Gastroesophageal sphincter (tissue), 4 donors: ENCODE measurements at regions not wholly inside any gene's neighbourhood (a gene's known extent, or its start where the extent isn't known, plus 50 kb on each side); places are given as distances from the start of the nearest gene placed in this dataset.

ENCODE experiments used
- ATAC-seq: fragments of 150-250 bp; one replicate; pipeline ENCODE4 v1.9.1; 2016; ENCODE audit warnings: mild to moderate bottlenecking, moderate library complexity
- H3K27ac ChIP-seq, 4 donors: fragments of 200-600 bp; sonication (generic) in 3 of 4; 1 replicate in 3 of 4; 2 replicates in 1 of 4; pipeline ENCODE4 v1.5.1; 2016 to 2019
- H3K27me3 ChIP-seq: fragments of 200-600 bp; sonication (generic); one replicate; pipeline ENCODE4 v1.5.1; 2019
- H3K36me3 ChIP-seq, 2 donors: fragments of 200-600 bp; sonication (generic); one replicate each; pipeline ENCODE4 v1.5.1; 2019; ENCODE audit warnings: control low read depth in 1 of 2
- H3K4me1 ChIP-seq, 3 donors: fragments of 200-600 bp; sonication (generic); 1 replicate in 2 of 3; 2 replicates in 1 of 3; pipeline ENCODE4 v1.5.1; 2016 to 2019; ENCODE audit warnings: control low read depth in 2 of 3
- H3K4me3 ChIP-seq, 2 donors: fragments of 200-600 bp; sonication (generic); one replicate each; pipeline ENCODE4 v1.5.1; 2019; ENCODE audit warnings: mild to moderate bottlenecking in 1 of 2, moderate library complexity in 1 of 2
- H3K9me3 ChIP-seq, 3 donors: fragments of 200-600 bp; sonication (generic); one replicate each; pipeline ENCODE4 v1.5.1; 2017 to 2019; ENCODE audit warnings: control low read depth in 2 of 3
- EP300 ChIP-seq: sonication (generic); formaldehyde crosslinking; IDR thresholded peaks from one replicate; pipeline ENCODE4 v1.6.1; 2017; ENCODE audit warnings: antibody characterized with exemption, mild to moderate bottlenecking
- POLR2A ChIP-seq, 2 donors: fragments of 450-650 bp; IDR thresholded peaks; one replicate each; pipeline ENCODE4 v1.6.1; 2017; ENCODE audit warnings: antibody characterized with exemption in 2 of 2, mild to moderate bottlenecking in 2 of 2, moderate library complexity in 1 of 2
- POLR2AphosphoS5 ChIP-seq: sonication (generic); formaldehyde crosslinking; IDR thresholded peaks from one replicate; pipeline ENCODE4 v1.6.1; 2017; ENCODE audit warnings: antibody characterized with exemption
- WGBS, 2 donors: methylation state at CpG; one replicate each; pipeline ENCODE4 v1.1.5; 2018; ENCODE audit warnings: low coverage in 1 of 2; 5-methylcytosine and 5-hydroxymethylcytosine counted together
- TF ChIP-seq, protein P1 (sequence below), 4 experiments: fragments of 200-600 bp in 2 of 4; fragments of 450-650 bp in 2 of 4; sonication (generic) in 1 of 4; IDR thresholded peaks; one replicate each; pipeline ENCODE4 v1.5.1; 2017 to 2019; ENCODE audit warnings: antibody characterized with exemption in 4 of 4, mild to moderate bottlenecking in 2 of 4, moderate library complexity in 2 of 4

DNA sequence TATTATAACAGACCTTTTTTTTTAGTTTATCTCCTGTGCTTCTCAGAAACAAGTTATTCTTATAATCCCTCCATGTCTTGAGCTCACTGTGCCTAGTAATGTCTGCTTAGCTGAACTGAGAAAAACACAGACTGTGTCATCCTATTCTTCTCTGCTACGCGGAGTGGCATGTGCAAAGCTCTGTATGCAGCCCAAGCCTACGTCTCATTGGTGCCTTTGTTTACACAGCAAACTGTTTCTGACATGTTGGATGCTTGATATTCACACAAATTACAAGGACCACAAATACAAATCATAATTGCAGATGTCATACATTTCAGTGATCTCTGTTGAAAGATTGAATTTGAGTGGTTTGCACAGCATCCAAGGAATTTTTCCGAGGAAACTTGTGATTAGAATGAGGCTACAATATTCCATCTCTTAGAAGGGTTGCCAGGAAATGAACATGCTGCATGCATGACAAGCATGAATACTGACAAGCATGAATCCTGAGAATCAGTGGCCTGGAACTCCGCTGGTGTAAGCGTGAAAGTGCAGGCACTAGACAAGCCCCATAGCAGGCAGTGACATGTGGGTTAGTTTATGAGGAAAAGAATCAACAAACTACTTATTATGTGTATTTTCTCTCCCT lies 128.4 kb upstream of the SGK1 start:
- Histone ChIP-seq H3K4me3 (no peak overlapping the region), H3K9me3 (no peaks in the 10 kb centered on the region), H3K27ac (no peak overlapping the region), H3K36me3 (no peaks in the 10 kb centered on the region), H3K27me3 (no peaks in the 10 kb centered on the region), H3K4me1 (peaks cover 0 to 18% (median 2%) of the 10 kb centered on the region in 3 donors)
- no peak for ATAC-seq
- WGBS, 2 donors, result 66 to 70% methylated on average over 5 to 6 of the region's 6 CpGs
- TF ChIP-seq POLR2A (IDR thresholded peaks at IDR 0.05) (no peak), POLR2AphosphoS5 (no peak), EP300 (no peak)
- TF ChIP-seq, protein P1, sequence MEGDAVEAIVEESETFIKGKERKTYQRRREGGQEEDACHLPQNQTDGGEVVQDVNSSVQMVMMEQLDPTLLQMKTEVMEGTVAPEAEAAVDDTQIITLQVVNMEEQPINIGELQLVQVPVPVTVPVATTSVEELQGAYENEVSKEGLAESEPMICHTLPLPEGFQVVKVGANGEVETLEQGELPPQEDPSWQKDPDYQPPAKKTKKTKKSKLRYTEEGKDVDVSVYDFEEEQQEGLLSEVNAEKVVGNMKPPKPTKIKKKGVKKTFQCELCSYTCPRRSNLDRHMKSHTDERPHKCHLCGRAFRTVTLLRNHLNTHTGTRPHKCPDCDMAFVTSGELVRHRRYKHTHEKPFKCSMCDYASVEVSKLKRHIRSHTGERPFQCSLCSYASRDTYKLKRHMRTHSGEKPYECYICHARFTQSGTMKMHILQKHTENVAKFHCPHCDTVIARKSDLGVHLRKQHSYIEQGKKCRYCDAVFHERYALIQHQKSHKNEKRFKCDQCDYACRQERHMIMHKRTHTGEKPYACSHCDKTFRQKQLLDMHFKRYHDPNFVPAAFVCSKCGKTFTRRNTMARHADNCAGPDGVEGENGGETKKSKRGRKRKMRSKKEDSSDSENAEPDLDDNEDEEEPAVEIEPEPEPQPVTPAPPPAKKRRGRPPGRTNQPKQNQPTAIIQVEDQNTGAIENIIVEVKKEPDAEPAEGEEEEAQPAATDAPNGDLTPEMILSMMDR (IDR thresholded peaks at IDR 0.05), result no peak

DNA sequence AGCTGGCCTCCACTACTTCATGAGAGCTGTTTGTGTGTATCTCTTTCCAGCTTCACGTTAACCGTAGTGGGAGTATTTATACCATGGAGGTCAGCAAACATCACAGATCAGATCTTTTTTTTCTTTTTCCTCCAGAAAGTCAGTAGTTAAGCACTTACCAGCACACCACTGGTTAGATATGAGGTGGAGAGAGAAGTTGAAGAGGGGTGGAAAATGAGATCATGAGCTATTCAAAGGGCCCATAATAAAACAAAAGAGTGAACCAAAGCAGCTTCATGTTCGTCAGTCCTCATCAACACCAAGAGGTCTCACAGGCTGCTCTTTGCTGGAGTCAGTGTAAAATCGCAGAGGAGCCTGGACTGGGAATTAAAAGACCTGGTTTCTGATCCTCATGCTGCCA lies 125.1 kb upstream of the SGK1 start:
- Histone ChIP-seq H3K4me1 (peaks cover 0 to 15% (median 2%) of the 10 kb centered on the region in 3 donors), H3K4me3 (no peak overlapping the region), H3K27ac (no peak overlapping the region), H3K36me3 (no peaks in the 10 kb centered on the region), H3K9me3 (no peaks in the 10 kb centered on the region), H3K27me3 (no peaks in the 10 kb centered on the region)
- WGBS, 2 donors, result 75 to 76% methylated on average over 2 to 4 of the region's 4 CpGs
- TF ChIP-seq EP300 (no peak), POLR2AphosphoS5 (no peak), POLR2A (IDR thresholded peaks at IDR 0.05) (no peak)
- TF ChIP-seq, protein P1 (IDR thresholded peaks at IDR 0.05), result no peak
- no peak for ATAC-seq

DNA sequence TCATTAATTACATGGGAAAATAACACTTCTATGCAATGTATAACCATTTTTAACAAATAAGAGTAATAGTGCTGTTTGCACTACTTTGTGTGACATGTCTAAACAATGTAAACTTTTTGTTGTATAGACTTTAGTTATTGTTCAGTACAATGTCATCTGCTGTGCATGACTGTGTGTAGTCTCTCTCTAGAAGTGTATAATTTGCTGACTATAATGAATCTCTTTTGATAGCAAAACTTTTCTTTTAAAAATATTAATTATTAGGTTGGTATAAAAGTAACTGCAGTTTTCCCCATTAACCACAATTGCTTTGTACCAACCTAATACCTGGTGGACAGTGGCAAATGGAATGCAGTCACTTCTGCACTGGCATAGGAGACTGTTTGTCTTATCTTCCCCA lies 124.2 kb upstream of the SGK1 start:
- ATAC-seq, result no peak
- H3K36me3 ChIP-seq, result no peaks in the 10 kb centered on the region
- H3K4me3 ChIP-seq, result no peak overlapping the region
- H3K9me3 ChIP-seq, result no peaks in the 10 kb centered on the region
- no peak overlapping the region for H3K27ac ChIP-seq
- TF ChIP-seq, protein P1 (IDR thresholded peaks at IDR 0.05), result no peak
- TF ChIP-seq POLR2AphosphoS5, result no peak
- peaks cover 0 to 13% (median 0%) of the 10 kb centered on the region in 3 donors for H3K4me1 ChIP-seq
- H3K27me3 ChIP-seq, result no peaks in the 10 kb centered on the region

DNA sequence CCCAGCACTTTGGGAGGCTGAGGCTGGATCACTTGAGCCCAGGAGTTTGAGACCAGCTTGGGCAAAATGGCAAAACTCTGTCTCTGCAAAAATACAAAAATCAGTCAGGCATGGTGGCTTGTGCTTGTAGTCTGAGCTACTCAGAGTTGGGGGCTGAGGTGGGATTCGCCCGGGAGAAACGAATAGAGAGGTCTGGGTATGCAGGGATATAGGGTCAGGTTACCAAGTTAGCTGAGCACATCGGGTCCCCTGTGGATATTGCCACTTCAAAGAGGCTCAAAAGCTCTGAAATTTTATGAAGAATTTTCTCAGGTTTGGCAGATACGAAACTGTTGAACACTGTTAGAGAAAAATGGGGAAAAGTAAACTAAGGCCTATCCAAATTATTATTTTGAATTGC lies 120.9 kb upstream of the SGK1 start:
- H3K4me3 ChIP-seq, result no peak overlapping the region
- WGBS, 2 donors, result 83% methylated on average over 4 of the region's 5 CpGs
- TF ChIP-seq EP300, result no peak
- TF ChIP-seq, protein P1 (IDR thresholded peaks at IDR 0.05), result no peak
- H3K27me3 ChIP-seq, result no peaks in the 10 kb centered on the region
- no peaks in the 10 kb centered on the region for H3K9me3 ChIP-seq
- no peak overlapping the region for H3K27ac ChIP-seq
- ATAC-seq, result no peak
- peaks cover 0 to 8% (median 0%) of the 10 kb centered on the region in 3 donors for H3K4me1 ChIP-seq
- H3K36me3 ChIP-seq, result no peaks in the 10 kb centered on the region

DNA sequence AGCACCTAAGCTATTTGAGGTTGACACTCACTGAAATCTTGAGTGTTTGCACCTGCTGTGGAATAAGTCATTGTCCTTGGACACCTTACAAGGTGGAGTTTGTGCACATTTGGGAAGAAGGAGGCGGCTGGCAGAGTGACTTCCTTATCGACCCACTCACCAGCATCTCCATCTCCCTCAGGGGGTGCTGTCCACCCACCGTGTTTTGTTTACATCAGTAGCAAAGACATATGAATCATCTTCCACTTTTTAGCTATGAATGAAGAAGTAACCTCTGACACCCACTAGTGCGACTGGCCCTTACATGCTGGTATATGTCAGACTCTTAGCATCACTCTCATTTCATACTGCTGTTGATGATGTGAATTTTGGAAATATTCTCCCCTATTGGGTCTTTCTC lies 119.5 kb upstream of the SGK1 start:
- peak; percentile 41 for ATAC-seq
- Histone ChIP-seq H3K27me3 (no peaks in the 10 kb centered on the region), H3K9me3 (no peaks in the 10 kb centered on the region), H3K4me3 (no peak overlapping the region), H3K27ac (no peak overlapping the region), H3K36me3 (no peaks in the 10 kb centered on the region), H3K4me1 (peaks cover 0 to 8% (median 0%) of the 10 kb centered on the region in 3 donors)
- no peak for TF ChIP-seq POLR2A (IDR thresholded peaks at IDR 0.05)
- TF ChIP-seq, protein P1 (IDR thresholded peaks at IDR 0.05), result no peak
- TF ChIP-seq EP300, result no peak
- TF ChIP-seq POLR2AphosphoS5, result no peak
- WGBS, 2 donors, result 47 to 56% methylated on average over 4 of the region's 4 CpGs
